GM12864 (cell line): ENCODE measurements at regions not wholly inside any gene's neighbourhood (a gene's known extent, or its start where the extent isn't known, plus 50 kb on each side); places are given as distances from the start of the nearest gene placed in this dataset.

Source experiments
- DNase-seq: peaks from one replicate; pipeline ENCODE4 v3.0.0-alpha.2; 2011; ENCODE audit warnings: low read depth
- H3K4me3 ChIP-seq: 2 replicates; pipeline ENCODE4 v1.5.1; 2011; ENCODE audit warnings: mild to moderate bottlenecking, low read depth, low read length, control low read depth
- CTCF ChIP-seq: IDR thresholded peaks from 2 replicates; pipeline ENCODE4 v1.5.1; 2011; ENCODE audit warnings: low read depth, mild to moderate bottlenecking, moderate library complexity, low read length, control low read depth, inconsistent platforms; ENCODE audit errors: missing control alignments

GRCh38 chr13:97535614-97536013 lies 101.6 kb downstream of the RAP2A start:
- DNase-seq, result no peak
- H3K4me3 ChIP-seq, result no peak overlapping the region
- no peak for TF ChIP-seq CTCF

- no peak overlapping the region for H3K4me3 ChIP-seq
- DNase-seq, result peak; percentile 64
- TF ChIP-seq CTCF, result no peak
These were observed 103.1 kb downstream of the RAP2A start for GRCh38 chr13:97537110-97537509.

- no peak overlapping the region for H3K4me3 ChIP-seq
- DNase-seq, result no peak
- no peak for TF ChIP-seq CTCF
These were observed 104.2 kb downstream of the RAP2A start for GRCh38 chr13:97538203-97538602.

- H3K4me3 ChIP-seq, result no peak overlapping the region
- TF ChIP-seq CTCF, result no peak
- no peak for DNase-seq
These were observed 106.0 kb downstream of the RAP2A start for GRCh38 chr13:97539651-97540610.

DNA sequence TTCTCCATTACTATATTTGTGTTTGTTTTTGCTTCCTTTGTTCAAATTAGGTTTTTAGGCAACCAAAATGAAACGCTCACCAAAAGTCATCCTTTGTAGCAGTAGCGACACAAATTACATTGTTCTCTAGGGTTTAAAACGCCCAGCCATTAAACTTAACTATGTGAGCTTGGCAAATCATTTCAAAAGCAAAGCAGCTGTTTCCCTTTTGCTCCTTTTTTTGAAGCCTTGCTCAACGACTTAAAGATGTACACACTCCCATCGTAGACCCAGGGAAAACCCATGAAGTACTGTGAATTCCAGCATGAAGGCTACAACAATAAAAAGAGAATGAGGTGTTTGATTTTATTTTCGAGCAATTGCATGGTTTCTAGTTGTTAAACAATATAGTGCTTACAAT lies 106.7 kb downstream of the RAP2A start:
- TF ChIP-seq CTCF, result no peak
- no peak overlapping the region for H3K4me3 ChIP-seq
- no peak for DNase-seq

- no peak for DNase-seq
- no peak for TF ChIP-seq CTCF
- H3K4me3 ChIP-seq, result no peak overlapping the region
These were observed 108.2 kb downstream of the RAP2A start for GRCh38 chr13:97542102-97542685.
